NCI-H69 (cell line): ENCODE measurements at regions not wholly inside any gene's neighbourhood (a gene's known extent, or its start where the extent isn't known, plus 50 kb on each side); places are given as distances from the start of the nearest gene placed in this dataset.
"Not testable (repeated sequence)": the region's sequence is repeated elsewhere in the genome, so short reads cannot be mapped to it uniquely, and the experiment has no call there.

ENCODE experiments used
- DNase-seq: peaks from one replicate; lab custom pipeline; 2025; lab: John Stamatoyannopoulos, UW

- no peak for DNase-seq
Observed at GRCh38 chr2:198630384-198630783, 826.0 kb downstream of the PLCL1 start.

- DNase-seq: no peak
Observed at GRCh38 chr2:198628596-198628995, 824.2 kb downstream of the PLCL1 start.

- DNase-seq: no peak
Observed at GRCh38 chr2:198622986-198623730, 818.8 kb downstream of the PLCL1 start.

- no peak for DNase-seq
Observed at GRCh38 chr2:198615972-198616371, 811.6 kb downstream of the PLCL1 start.

GRCh38 chr2:198611201-198611600 lies 806.8 kb downstream of the PLCL1 start:
- DNase-seq: no peak

GRCh38 chr2:198604599-198604998 lies 800.2 kb downstream of the PLCL1 start:
- no peak for DNase-seq

GRCh38 chr2:198602986-198603385 lies 798.6 kb downstream of the PLCL1 start:
- DNase-seq: not testable (repeated sequence)

GRCh38 chr2:198597648-198598047 lies 793.3 kb downstream of the PLCL1 start:
- no peak for DNase-seq

- no peak for DNase-seq
Observed at GRCh38 chr2:198596985-198597384, 792.6 kb downstream of the PLCL1 start.

GRCh38 chr2:198595721-198596120 lies 791.3 kb downstream of the PLCL1 start:
- no peak for DNase-seq

GRCh38 chr2:198591586-198591985 lies 787.2 kb downstream of the PLCL1 start:
- DNase-seq: no peak

- DNase-seq: no peak
Observed at GRCh38 chr2:198587741-198588140, 783.3 kb downstream of the PLCL1 start.

- DNase-seq: no peak
Observed at GRCh38 chr2:198587240-198587639, 782.8 kb downstream of the PLCL1 start.

- peak; percentile 20 for DNase-seq
Observed at GRCh38 chr2:198571393-198571792, 767.0 kb downstream of the PLCL1 start.

- no peak for DNase-seq
Observed at GRCh38 chr2:198558176-198558575, 753.8 kb downstream of the PLCL1 start.

GRCh38 chr2:198546122-198546521 lies 741.7 kb downstream of the PLCL1 start:
- DNase-seq: peak; percentile 73

- DNase-seq: peak; percentile 22
Observed at GRCh38 chr2:198545411-198545810, 741.0 kb downstream of the PLCL1 start.

- no peak for DNase-seq
Observed at GRCh38 chr2:198544461-198544860, 740.1 kb downstream of the PLCL1 start.

- no peak for DNase-seq
Observed at GRCh38 chr2:198534756-198535155, 730.4 kb downstream of the PLCL1 start.

- DNase-seq: peak; percentile 6
Observed at GRCh38 chr2:198525211-198525969, 721.0 kb downstream of the PLCL1 start.

GRCh38 chr2:198523710-198524109 lies 719.3 kb downstream of the PLCL1 start:
- no peak for DNase-seq

GRCh38 chr2:198518935-198519334 lies 714.5 kb downstream of the PLCL1 start:
- no peak for DNase-seq

- DNase-seq: no peak
Observed at GRCh38 chr2:198517976-198518375, 713.6 kb downstream of the PLCL1 start.
